SJSA1 (cell line): ENCODE measurements at regions not wholly inside any gene's neighbourhood (a gene's known extent, or its start where the extent isn't known, plus 50 kb on each side); places are given as distances from the start of the nearest gene placed in this dataset.
"Not testable (repeated sequence)": the region's sequence is repeated elsewhere in the genome, so short reads cannot be mapped to it uniquely, and the experiment has no call there.

Experiments
- DNase-seq, 2 experiments: peaks; one replicate each; pipeline ENCODE4 v3.0.0-alpha.2; 2015 to 2020; ENCODE audit warnings: low spot score in 2 of 2, low read depth in 1 of 2
- H3K27ac ChIP-seq: fragments of 250-450 bp; sonication (Bioruptor Pico); 2 replicates; pipeline ENCODE4 v1.5.1; 2020; ENCODE audit warnings: mild to moderate bottlenecking, moderate library complexity
- H3K27me3 ChIP-seq: fragments of 250-450 bp; sonication (Bioruptor Pico); replicated peaks from 2 replicates; pipeline ENCODE4 v1.5.1; 2020; ENCODE audit warnings: mild to moderate bottlenecking, moderate library complexity
- H3K36me3 ChIP-seq: fragments of 250-450 bp; sonication (Bioruptor Pico); 2 replicates; pipeline ENCODE4 v1.5.1; 2020; ENCODE audit warnings: mild to moderate bottlenecking
- H3K4me1 ChIP-seq: fragments of 250-450 bp; sonication (Bioruptor Pico); replicated peaks from 2 replicates; pipeline ENCODE4 v1.6.1; 2021; ENCODE audit warnings: mild to moderate bottlenecking
- H3K4me3 ChIP-seq: fragments of 250-450 bp; sonication (Bioruptor Pico); 2 replicates; pipeline ENCODE4 v1.5.1; 2020; ENCODE audit warnings: mild to moderate bottlenecking
- H3K9me3 ChIP-seq: fragments of 250-450 bp; sonication (Bioruptor Pico); replicated peaks from 2 replicates; pipeline ENCODE4 v1.5.1; 2020; ENCODE audit warnings: mild to moderate bottlenecking

- no peaks in the 10 kb centered on the region for H3K36me3 ChIP-seq
- no peak overlapping the region for H3K27ac ChIP-seq
- no peaks in the 10 kb centered on the region for H3K4me1 ChIP-seq
- no peaks in the 10 kb centered on the region for H3K27me3 ChIP-seq
- no peak for DNase-seq
- no peaks in the 10 kb centered on the region for H3K9me3 ChIP-seq
- no peak overlapping the region for H3K4me3 ChIP-seq
Measured at GRCh38 chr11:96961931-96962330, 572.1 kb downstream of the JRKL start.

DNA sequence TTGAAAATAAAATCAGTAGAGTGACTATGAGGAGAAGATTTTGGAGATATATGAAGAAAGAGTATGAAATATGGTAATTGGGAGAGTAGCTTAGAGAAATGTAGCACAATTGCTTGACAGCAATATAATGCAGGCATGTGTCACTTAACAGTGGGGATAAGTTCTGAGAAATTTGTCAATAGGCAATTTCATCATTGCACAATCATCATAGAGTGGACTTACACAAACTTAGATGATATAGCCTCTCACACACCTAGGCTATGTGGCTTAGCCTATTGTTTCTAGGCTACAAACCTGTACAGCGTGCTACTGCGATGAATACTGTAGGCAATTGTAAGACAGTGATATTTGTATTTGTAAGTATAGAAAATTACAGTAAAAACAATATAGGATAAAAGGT is 573.6 kb downstream of the JRKL start:
- Histone ChIP-seq H3K9me3 (no peaks in the 10 kb centered on the region), H3K27ac (no peak overlapping the region), H3K4me1 (peaks cover 8% of the 10 kb centered on the region), H3K36me3 (no peaks in the 10 kb centered on the region), H3K27me3 (no peaks in the 10 kb centered on the region), H3K4me3 (no peak overlapping the region)
- no peak for DNase-seq

- no peaks in the 10 kb centered on the region for H3K36me3 ChIP-seq
- no peak overlapping the region for H3K27ac ChIP-seq
- no peak overlapping the region for H3K4me3 ChIP-seq
- DNase-seq: no peak
- H3K9me3 ChIP-seq: no peaks in the 10 kb centered on the region
- H3K27me3 ChIP-seq: no peaks in the 10 kb centered on the region
- H3K4me1 ChIP-seq: peaks cover 20% of the 10 kb centered on the region
Measured at GRCh38 chr11:96964661-96965060, 574.8 kb downstream of the JRKL start.

DNA sequence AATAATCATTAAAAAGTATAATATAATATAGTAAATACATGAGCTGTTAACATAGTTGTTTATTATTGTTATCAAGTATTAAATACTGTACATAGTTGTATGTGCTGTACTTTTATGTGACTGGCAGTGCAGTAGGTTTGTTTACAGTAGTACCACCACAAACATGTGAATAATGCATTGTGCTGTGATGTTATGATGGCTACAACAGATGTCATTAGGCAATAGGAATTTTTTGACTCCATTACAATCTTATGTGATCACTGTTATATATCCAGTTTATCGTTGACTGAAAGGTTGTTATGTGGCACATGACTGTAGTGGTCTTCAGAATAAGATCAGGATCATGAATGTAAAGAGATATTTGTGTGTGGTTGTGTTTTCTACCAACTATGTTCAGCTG is 577.8 kb downstream of the JRKL start:
- H3K9me3 ChIP-seq: no peaks in the 10 kb centered on the region
- H3K36me3 ChIP-seq: no peaks in the 10 kb centered on the region
- no peak overlapping the region for H3K4me3 ChIP-seq
- peak in 1 of 2 experiments; percentile 49 for DNase-seq
- H3K27me3 ChIP-seq: no peaks in the 10 kb centered on the region
- H3K27ac ChIP-seq: peak overlapping the region; percentile 70
- peaks cover 23% of the 10 kb centered on the region for H3K4me1 ChIP-seq

DNA sequence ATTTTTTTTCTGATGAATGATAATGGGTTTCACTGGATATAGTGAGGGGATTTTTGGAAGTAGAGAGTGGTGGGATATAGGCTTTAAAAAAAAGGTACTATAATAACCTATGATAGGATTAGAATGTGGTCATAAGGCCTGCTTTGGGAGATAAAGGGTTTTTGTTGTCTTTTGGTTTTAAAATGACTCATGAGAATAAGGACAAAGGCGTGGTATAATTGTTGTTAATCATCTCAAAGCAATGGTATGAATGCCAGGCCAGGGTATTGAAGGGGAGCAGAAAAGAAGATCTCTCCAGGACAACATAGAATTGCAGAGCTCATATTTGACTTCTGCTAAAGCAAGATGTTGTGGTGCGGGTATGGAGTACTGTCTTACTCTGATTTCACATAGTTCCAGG is 579.4 kb downstream of the JRKL start:
- peaks cover 23% of the 10 kb centered on the region for H3K4me1 ChIP-seq
- no peak overlapping the region for H3K4me3 ChIP-seq
- H3K27me3 ChIP-seq: no peaks in the 10 kb centered on the region
- no peaks in the 10 kb centered on the region for H3K9me3 ChIP-seq
- H3K36me3 ChIP-seq: no peaks in the 10 kb centered on the region
- peak overlapping the region; percentile 70 for H3K27ac ChIP-seq
- peak in 1 of 2 experiments; percentile 35 for DNase-seq

DNA sequence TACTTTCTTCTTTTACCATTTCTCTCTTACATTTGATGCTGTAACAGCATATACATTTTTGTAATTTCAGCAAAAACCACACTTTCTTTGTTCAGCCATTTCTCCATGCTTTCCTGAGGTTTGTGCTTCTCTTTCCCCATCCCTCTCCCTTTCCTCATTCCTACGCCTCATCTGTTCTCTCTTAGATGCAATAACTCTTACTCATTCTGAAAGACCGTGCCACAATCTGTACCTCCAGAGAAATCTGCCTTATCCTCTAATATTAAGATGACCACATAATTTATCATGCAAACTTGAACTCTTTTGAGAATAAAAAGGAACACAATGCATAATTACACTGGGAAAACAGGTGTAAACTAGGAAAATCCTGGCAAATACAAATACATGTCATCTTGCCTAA is 588.9 kb downstream of the JRKL start:
- H3K4me3 ChIP-seq: no peak overlapping the region
- H3K9me3 ChIP-seq: no peaks in the 10 kb centered on the region
- DNase-seq: no peak
- H3K36me3 ChIP-seq: no peaks in the 10 kb centered on the region
- H3K27ac ChIP-seq: no peak overlapping the region
- no peaks in the 10 kb centered on the region for H3K27me3 ChIP-seq
- no peaks in the 10 kb centered on the region for H3K4me1 ChIP-seq

- no peaks in the 10 kb centered on the region for H3K36me3 ChIP-seq
- H3K27me3 ChIP-seq: no peaks in the 10 kb centered on the region
- H3K4me3 ChIP-seq: no peak overlapping the region
- no peaks in the 10 kb centered on the region for H3K4me1 ChIP-seq
- no peaks in the 10 kb centered on the region for H3K9me3 ChIP-seq
- DNase-seq: no peak
- H3K27ac ChIP-seq: no peak overlapping the region
Measured at GRCh38 chr11:96986516-96986915, 596.7 kb downstream of the JRKL start.

DNA sequence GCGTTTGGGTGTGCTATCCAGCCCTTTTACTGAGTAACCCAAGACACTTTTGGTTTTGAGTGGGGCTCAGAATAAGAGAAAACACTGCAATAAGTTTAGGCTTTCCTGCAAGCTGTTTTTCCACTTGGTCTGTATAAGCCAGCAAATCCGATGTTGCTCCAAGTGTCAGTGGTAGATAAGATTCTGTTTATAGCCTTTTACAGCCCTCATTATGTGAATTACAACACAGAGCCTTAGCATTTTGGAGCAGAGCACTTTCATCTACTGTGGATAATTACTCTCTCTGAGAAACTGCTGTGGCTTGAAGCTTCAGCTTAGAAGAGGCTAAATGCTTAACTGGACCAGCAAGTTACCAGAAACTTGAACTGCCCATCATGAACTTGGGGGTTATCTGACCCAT is 601.1 kb downstream of the JRKL start:
- Histone ChIP-seq H3K4me3 (no peak overlapping the region), H3K36me3 (no peaks in the 10 kb centered on the region), H3K9me3 (no peaks in the 10 kb centered on the region), H3K4me1 (no peaks in the 10 kb centered on the region), H3K27ac (no peak overlapping the region), H3K27me3 (no peaks in the 10 kb centered on the region)
- no peak for DNase-seq

DNA sequence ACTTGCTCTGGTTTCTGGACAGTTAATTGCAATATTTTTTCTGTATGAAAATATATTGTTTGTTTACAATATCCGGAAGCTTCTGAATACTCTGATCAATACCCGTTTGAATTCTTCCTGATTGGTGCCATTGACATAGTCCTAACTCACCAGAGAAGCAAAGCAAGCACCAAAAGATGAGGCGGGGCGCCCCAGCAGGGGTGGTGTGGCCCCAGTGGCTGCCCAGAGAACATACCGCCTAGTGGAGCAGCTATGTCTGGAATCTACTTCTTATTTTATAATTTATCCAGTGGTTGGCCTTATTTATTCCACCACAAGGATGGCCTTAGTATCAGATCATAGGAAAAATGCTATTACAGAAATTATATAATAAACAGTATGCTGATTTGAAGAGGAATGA is 610.7 kb downstream of the JRKL start:
- DNase-seq: no peak
- Histone ChIP-seq H3K36me3 (no peaks in the 10 kb centered on the region), H3K27me3 (no peaks in the 10 kb centered on the region), H3K27ac (no peak overlapping the region), H3K4me1 (no peaks in the 10 kb centered on the region), H3K4me3 (no peak overlapping the region), H3K9me3 (no peaks in the 10 kb centered on the region)

DNA sequence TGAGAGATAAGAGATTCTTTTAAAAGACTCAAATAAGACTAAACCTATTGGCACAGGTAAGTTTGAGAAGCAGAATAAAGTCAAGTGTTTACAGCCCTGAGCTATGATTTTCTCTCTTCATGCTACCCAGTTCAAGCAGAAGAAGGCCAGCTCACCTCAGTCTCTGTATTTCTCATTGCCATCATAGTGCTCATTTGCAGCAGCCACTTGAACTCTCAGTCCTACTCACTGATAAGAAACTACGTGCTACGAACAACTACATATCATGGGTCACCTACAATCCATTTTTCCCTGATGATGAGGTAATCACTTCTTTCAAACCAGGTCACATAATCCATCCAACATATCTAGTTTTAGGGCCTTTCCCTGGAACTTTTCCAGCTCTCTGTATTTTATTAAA is 617.5 kb downstream of the JRKL start:
- no peak overlapping the region for H3K27ac ChIP-seq
- no peak for DNase-seq
- H3K4me3 ChIP-seq: no peak overlapping the region
- H3K27me3 ChIP-seq: no peaks in the 10 kb centered on the region
- H3K4me1 ChIP-seq: no peaks in the 10 kb centered on the region
- no peaks in the 10 kb centered on the region for H3K36me3 ChIP-seq
- H3K9me3 ChIP-seq: no peaks in the 10 kb centered on the region

GRCh38 chr11:97009613-97010012 is 619.8 kb downstream of the JRKL start:
- Histone ChIP-seq H3K27me3 (no peaks in the 10 kb centered on the region), H3K27ac (no peak overlapping the region), H3K36me3 (no peaks in the 10 kb centered on the region), H3K4me1 (no peaks in the 10 kb centered on the region), H3K9me3 (no peaks in the 10 kb centered on the region), H3K4me3 (no peak overlapping the region)
- no peak for DNase-seq

- not testable (repeated sequence) for H3K4me3 ChIP-seq, H3K9me3 ChIP-seq, DNase-seq, H3K4me1 ChIP-seq, H3K36me3 ChIP-seq, H3K27me3 ChIP-seq, H3K27ac ChIP-seq
Measured at GRCh38 chr11:97010997-97011396, 621.2 kb downstream of the JRKL start.

DNA sequence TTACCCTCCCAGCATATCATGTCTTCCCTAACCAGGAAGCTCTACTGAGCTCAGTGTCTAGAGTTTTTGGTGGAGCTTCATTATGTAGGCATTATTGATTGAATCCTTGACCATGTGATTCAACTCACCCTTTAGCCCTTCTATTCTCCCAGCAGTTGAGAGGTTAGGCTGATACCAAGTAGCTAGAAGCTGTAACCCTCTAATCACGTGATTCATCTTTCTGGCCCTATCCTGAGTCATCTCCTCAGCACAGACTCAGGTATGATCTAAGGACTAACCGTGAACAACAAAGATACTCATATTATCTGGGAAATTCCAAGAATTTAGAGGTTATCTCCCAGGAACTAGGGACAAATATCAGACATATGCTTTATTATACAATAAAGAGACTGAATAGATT is 625.5 kb downstream of the JRKL start:
- no peaks in the 10 kb centered on the region for H3K27me3 ChIP-seq
- H3K36me3 ChIP-seq: no peaks in the 10 kb centered on the region
- no peak overlapping the region for H3K27ac ChIP-seq
- DNase-seq: no peak
- H3K4me3 ChIP-seq: no peak overlapping the region
- no peaks in the 10 kb centered on the region for H3K9me3 ChIP-seq
- no peaks in the 10 kb centered on the region for H3K4me1 ChIP-seq

DNA sequence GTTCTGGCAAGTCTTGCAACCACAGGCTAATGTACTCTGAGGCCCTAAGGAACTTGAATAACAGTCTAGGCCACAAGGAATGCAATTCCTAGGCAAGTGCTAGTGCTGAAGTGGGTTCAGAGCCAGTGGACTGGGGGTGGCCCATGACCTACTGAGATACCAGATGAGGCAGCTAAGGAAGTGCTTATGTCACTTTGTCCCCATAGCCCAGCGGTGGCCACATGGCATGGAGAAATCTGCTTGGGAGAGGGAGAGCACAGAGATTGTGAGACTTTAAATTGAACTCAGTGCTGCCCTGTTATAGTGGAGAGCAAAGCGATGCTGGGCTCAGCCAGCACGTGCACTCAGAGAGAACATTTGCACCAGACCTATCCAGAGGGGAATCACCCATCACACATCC is 629.5 kb downstream of the JRKL start:
- Histone ChIP-seq H3K4me3 (no peak overlapping the region), H3K27me3 (no peaks in the 10 kb centered on the region), H3K4me1 (no peaks in the 10 kb centered on the region), H3K36me3 (no peaks in the 10 kb centered on the region), H3K27ac (no peak overlapping the region), H3K9me3 (no peaks in the 10 kb centered on the region)
- no peak for DNase-seq

DNA sequence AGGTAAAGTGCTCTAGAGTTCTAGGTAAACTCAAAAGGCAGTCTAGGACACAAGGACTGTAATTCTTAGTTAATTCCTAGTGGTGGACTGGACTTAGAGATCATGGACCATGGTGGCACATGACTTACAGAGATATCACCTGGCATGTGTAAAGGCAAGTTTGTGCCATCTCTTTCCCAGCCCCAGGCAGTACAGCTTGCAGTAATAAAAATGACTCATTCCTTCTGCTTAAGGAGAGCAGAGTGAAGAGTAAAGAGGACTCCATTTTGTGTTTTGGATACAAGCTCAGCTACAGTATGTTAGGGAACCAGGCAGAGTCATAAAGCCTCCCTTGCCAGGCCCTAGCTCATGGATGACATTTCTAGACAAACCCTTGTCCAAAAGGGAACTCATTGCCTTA is 629.9 kb downstream of the JRKL start:
- H3K4me3 ChIP-seq: no peak overlapping the region

More for the DNA sequence above, 629.9 kb downstream of the JRKL start:
- Histone ChIP-seq H3K27ac (no peak overlapping the region), H3K36me3 (no peaks in the 10 kb centered on the region), H3K27me3 (no peaks in the 10 kb centered on the region), H3K4me1 (no peaks in the 10 kb centered on the region), H3K9me3 (no peaks in the 10 kb centered on the region)
- no peak for DNase-seq
